Trophoblast cell (in vitro differentiated cells and primary cell): ENCODE measurements at regions not wholly inside any gene's neighbourhood (a gene's known extent, or its start where the extent isn't known, plus 50 kb on each side); places are given as distances from the start of the nearest gene placed in this dataset.
"Not testable (repeated sequence)": the region's sequence is repeated elsewhere in the genome, so short reads cannot be mapped to it uniquely, and the experiment has no call there.

Experiments used
- DNase-seq, 2 donors: peaks; one replicate each; pipeline ENCODE4 v3.0.0-alpha.2; 2016
- H2AFZ ChIP-seq: 2 replicates; pipeline ENCODE4 v1.6.1; 2013; ENCODE audit warnings: low read length, moderate library complexity, mild to moderate bottlenecking; ENCODE audit not compliant: insufficient read depth, poor library complexity
- H2AK5ac ChIP-seq: 2 replicates; pipeline ENCODE4 v1.6.1; 2013; ENCODE audit warnings: mild to moderate bottlenecking, low read length
- H2BK120ac ChIP-seq: 2 replicates; pipeline ENCODE4 v1.6.1; 2013; ENCODE audit warnings: low read length, mild to moderate bottlenecking, moderate library complexity; ENCODE audit not compliant: insufficient read depth, poor library complexity
- H2BK12ac ChIP-seq: 2 replicates; pipeline ENCODE4 v1.6.1; 2013; ENCODE audit warnings: mild to moderate bottlenecking, low read length, moderate library complexity
- H2BK5ac ChIP-seq: 2 replicates; pipeline ENCODE4 v1.6.1; 2013; ENCODE audit warnings: low read length, low read depth, moderate library complexity, mild to moderate bottlenecking; ENCODE audit not compliant: poor library complexity
- H3K14ac ChIP-seq: 2 replicates; pipeline ENCODE4 v1.6.1; 2013; ENCODE audit warnings: mild to moderate bottlenecking, low read length
- H3K18ac ChIP-seq: 2 replicates; pipeline ENCODE4 v1.6.1; 2013; ENCODE audit warnings: mild to moderate bottlenecking, low read length
- H3K23ac ChIP-seq: 2 replicates; pipeline ENCODE4 v1.6.1; 2013; ENCODE audit warnings: low read length
- H3K27ac ChIP-seq: 2 replicates; pipeline ENCODE4 v1.5.1; 2013; ENCODE audit warnings: low read depth, mild to moderate bottlenecking, inconsistent platforms, low read length, moderate library complexity
- H3K27me3 ChIP-seq: 2 replicates; pipeline ENCODE4 v1.6.1; 2013; ENCODE audit warnings: inconsistent platforms, mild to moderate bottlenecking, low read length, moderate library complexity; ENCODE audit not compliant: insufficient read depth
- H3K36me3 ChIP-seq, 2 experiments: 1 replicate in 1 of 2; 2 replicates in 1 of 2; pipeline ENCODE4 v1.6.1; 2013; ENCODE audit warnings: low read length in 2 of 2, mild to moderate bottlenecking in 2 of 2, moderate library complexity in 1 of 2; ENCODE audit not compliant: insufficient read depth in 2 of 2, control insufficient read depth in 1 of 2
- H3K4ac ChIP-seq: 2 replicates; pipeline ENCODE4 v1.6.1; 2013; ENCODE audit warnings: low read depth, mild to moderate bottlenecking, low read length, moderate library complexity
- H3K4me1 ChIP-seq, 2 experiments: 1 replicate in 1 of 2; 2 replicates in 1 of 2; pipeline ENCODE4 v1.6.1; 2013; ENCODE audit warnings: low read length in 2 of 2, mild to moderate bottlenecking in 2 of 2, moderate library complexity in 1 of 2; ENCODE audit not compliant: insufficient read depth in 2 of 2, control insufficient read depth in 1 of 2
- H3K4me2 ChIP-seq: 2 replicates; pipeline ENCODE4 v1.6.1; 2013; ENCODE audit warnings: inconsistent platforms, mild to moderate bottlenecking, low read length, moderate library complexity
- H3K4me3 ChIP-seq: 2 replicates; pipeline ENCODE4 v1.5.1; 2013; ENCODE audit warnings: mild to moderate bottlenecking, low read depth, low read length, inconsistent platforms
- H3K79me1 ChIP-seq: one replicate; pipeline ENCODE4 v1.6.1; 2013; ENCODE audit warnings: low read length
- H3K79me2 ChIP-seq: 2 replicates; pipeline ENCODE4 v1.6.1; 2013; ENCODE audit warnings: low read length, mild to moderate bottlenecking; ENCODE audit not compliant: control insufficient read depth, insufficient read depth, poor library complexity
- H3K9ac ChIP-seq: 2 replicates; pipeline ENCODE4 v1.6.1; 2013; ENCODE audit warnings: mild to moderate bottlenecking, low read length
- H3K9me3 ChIP-seq: 2 replicates; pipeline ENCODE4 v1.6.1; 2013; ENCODE audit warnings: low read depth, mild to moderate bottlenecking, control low read depth, inconsistent platforms, low read length; ENCODE audit not compliant: insufficient read depth
- H4K12ac ChIP-seq: 2 replicates; pipeline ENCODE4 v1.6.1; 2013; ENCODE audit warnings: low read depth, mild to moderate bottlenecking, low read length, moderate library complexity
- H4K8ac ChIP-seq: 2 replicates; pipeline ENCODE4 v1.6.1; 2013; ENCODE audit warnings: low read depth, mild to moderate bottlenecking, low read length, moderate library complexity
- H4K91ac ChIP-seq: one replicate; pipeline ENCODE4 v1.6.1; 2013; ENCODE audit warnings: low read depth, mild to moderate bottlenecking, low read length, moderate library complexity
- WGBS: extraction: QIAGEN DNeasy Blood & Tissue Kit; methylation state at CpG from one replicate; pipeline ENCODE4 v1.1.7; 2013; ENCODE audit warnings: missing lambda C conversion rate; ENCODE audit not compliant: insufficient read length, insufficient coverage; ENCODE audit errors: extremely low coverage; 5-methylcytosine and 5-hydroxymethylcytosine counted together

GRCh38 chr2:43005975-43006833, 213.8 kb upstream of the HAAO start:
- no peak overlapping the region for H3K14ac ChIP-seq
- no peak for DNase-seq
- no peak overlapping the region for H2AK5ac ChIP-seq
- H2BK12ac ChIP-seq = no peak overlapping the region
- no peak overlapping the region for H4K12ac ChIP-seq
- H3K79me2 ChIP-seq = no peaks in the 10 kb centered on the region
- peaks cover 2% of the 10 kb centered on the region for H3K79me1 ChIP-seq
- no peaks in the 10 kb centered on the region for H3K36me3 ChIP-seq
- H3K4ac ChIP-seq = no peak overlapping the region
- H3K4me3 ChIP-seq = no peak overlapping the region
- no CpG with 5 or more reads among the region's 13 CpGs for WGBS
- H3K23ac ChIP-seq = no peak overlapping the region
- no peak overlapping the region for H4K91ac ChIP-seq
- H3K27me3 ChIP-seq = no peaks in the 10 kb centered on the region
- no peak overlapping the region for H2BK120ac ChIP-seq
- peaks cover 3% of the 10 kb centered on the region for H3K9me3 ChIP-seq
- no peak overlapping the region for H3K18ac ChIP-seq
- H2AFZ ChIP-seq = no peak overlapping the region
- no peak overlapping the region for H2BK5ac ChIP-seq
- no peak overlapping the region for H3K27ac ChIP-seq
- H3K4me2 ChIP-seq = no peak overlapping the region
- no peak overlapping the region for H4K8ac ChIP-seq
- H3K4me1 ChIP-seq = peaks cover 4 to 6% of the 10 kb centered on the region in 2 experiments
- H3K9ac ChIP-seq = no peak overlapping the region

DNA sequence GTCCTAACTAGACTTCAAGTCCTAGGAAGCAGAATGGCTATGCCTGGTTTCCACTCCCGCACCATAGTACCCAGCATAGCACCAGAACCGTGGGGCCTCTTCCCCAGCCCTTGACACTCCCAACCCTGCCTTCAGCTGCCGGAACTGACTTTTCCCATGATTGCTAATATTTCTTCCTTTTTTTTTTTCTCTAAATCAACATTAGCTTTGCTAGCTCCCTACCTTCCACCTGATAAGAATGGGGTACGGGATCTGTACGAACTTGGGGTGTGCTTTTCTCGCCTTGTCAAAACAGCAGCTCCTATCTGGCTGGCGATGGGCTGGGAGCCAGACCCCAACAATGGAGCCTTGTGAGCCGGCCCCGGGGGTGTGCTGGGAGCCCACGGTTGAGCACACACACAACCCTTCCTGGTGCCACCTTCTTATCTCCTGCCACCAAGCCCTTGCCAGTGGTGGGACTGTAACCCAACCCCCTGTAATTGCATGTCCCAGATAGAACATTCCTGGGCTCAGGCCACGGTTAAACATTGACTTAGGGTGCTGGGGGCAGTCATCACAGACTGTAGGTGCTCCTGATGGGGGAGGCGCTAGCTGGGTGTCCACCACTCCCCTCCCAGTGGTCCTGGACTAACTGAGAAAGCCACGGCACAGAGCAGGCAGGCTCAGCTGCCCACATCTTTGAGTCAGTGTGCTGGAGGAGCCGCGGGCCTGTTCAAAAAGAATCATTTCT, 213.0 kb upstream of the HAAO start:
- H3K4ac ChIP-seq = no peak overlapping the region
- no peak overlapping the region for H2AK5ac ChIP-seq
- peaks cover 2% of the 10 kb centered on the region for H3K79me1 ChIP-seq
- H3K9me3 ChIP-seq = peaks cover 3% of the 10 kb centered on the region
- H3K18ac ChIP-seq = no peak overlapping the region
- H3K4me2 ChIP-seq = no peak overlapping the region
- H3K23ac ChIP-seq = no peak overlapping the region
- no peaks in the 10 kb centered on the region for H3K4me1 ChIP-seq
- no peaks in the 10 kb centered on the region for H3K79me2 ChIP-seq
- no peaks in the 10 kb centered on the region for H3K36me3 ChIP-seq
- H2AFZ ChIP-seq = no peak overlapping the region
- H3K27me3 ChIP-seq = no peaks in the 10 kb centered on the region
- no peak overlapping the region for H2BK5ac ChIP-seq
- no peak overlapping the region for H3K9ac ChIP-seq
- no peak overlapping the region for H4K8ac ChIP-seq
- no peak overlapping the region for H3K27ac ChIP-seq
- H2BK120ac ChIP-seq = no peak overlapping the region
- no peak overlapping the region for H4K91ac ChIP-seq
- H3K14ac ChIP-seq = no peak overlapping the region
- no peak overlapping the region for H2BK12ac ChIP-seq
- H3K4me3 ChIP-seq = no peak overlapping the region
- DNase-seq = no peak
- no CpG with 5 or more reads among the region's 15 CpGs for WGBS
- no peak overlapping the region for H4K12ac ChIP-seq

DNA sequence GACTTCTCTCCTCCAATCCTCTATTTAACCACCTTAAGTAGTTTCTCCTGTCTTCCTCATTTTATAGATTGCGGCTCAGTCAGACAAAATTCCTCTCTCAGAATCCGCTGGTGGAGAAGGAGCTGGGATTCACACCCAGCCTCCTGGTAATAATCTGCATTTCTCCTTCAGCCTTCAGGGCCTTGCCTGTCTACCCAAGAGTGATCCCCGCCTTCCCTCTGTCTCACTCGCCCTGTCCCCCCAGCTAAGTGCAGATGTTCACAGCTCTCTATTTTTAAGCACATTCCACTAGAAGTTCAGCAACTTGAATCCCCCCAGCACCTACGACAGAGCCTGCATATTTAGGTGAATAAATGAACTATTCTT, 212.5 kb upstream of the HAAO start:
- no peak overlapping the region for H4K12ac ChIP-seq
- H3K27ac ChIP-seq = no peak overlapping the region
- no peaks in the 10 kb centered on the region for H3K79me1 ChIP-seq
- H3K9ac ChIP-seq = no peak overlapping the region
- H3K4me1 ChIP-seq = no peaks in the 10 kb centered on the region
- peaks cover 3% of the 10 kb centered on the region for H3K9me3 ChIP-seq
- H4K91ac ChIP-seq = no peak overlapping the region
- no peak overlapping the region for H2BK120ac ChIP-seq
- H3K23ac ChIP-seq = no peak overlapping the region
- H3K4me2 ChIP-seq = no peak overlapping the region
- no peak overlapping the region for H3K4ac ChIP-seq
- H3K36me3 ChIP-seq = no peaks in the 10 kb centered on the region
- no peak overlapping the region for H3K14ac ChIP-seq
- no peak overlapping the region for H3K18ac ChIP-seq
- H3K79me2 ChIP-seq = no peaks in the 10 kb centered on the region
- no peak overlapping the region for H3K4me3 ChIP-seq
- no peak overlapping the region for H2BK5ac ChIP-seq
- H2AFZ ChIP-seq = no peak overlapping the region
- no peak overlapping the region for H2BK12ac ChIP-seq
- H2AK5ac ChIP-seq = no peak overlapping the region
- H3K27me3 ChIP-seq = no peaks in the 10 kb centered on the region
- DNase-seq = no peak
- H4K8ac ChIP-seq = no peak overlapping the region
- no CpG with 5 or more reads among the region's 5 CpGs for WGBS

DNA sequence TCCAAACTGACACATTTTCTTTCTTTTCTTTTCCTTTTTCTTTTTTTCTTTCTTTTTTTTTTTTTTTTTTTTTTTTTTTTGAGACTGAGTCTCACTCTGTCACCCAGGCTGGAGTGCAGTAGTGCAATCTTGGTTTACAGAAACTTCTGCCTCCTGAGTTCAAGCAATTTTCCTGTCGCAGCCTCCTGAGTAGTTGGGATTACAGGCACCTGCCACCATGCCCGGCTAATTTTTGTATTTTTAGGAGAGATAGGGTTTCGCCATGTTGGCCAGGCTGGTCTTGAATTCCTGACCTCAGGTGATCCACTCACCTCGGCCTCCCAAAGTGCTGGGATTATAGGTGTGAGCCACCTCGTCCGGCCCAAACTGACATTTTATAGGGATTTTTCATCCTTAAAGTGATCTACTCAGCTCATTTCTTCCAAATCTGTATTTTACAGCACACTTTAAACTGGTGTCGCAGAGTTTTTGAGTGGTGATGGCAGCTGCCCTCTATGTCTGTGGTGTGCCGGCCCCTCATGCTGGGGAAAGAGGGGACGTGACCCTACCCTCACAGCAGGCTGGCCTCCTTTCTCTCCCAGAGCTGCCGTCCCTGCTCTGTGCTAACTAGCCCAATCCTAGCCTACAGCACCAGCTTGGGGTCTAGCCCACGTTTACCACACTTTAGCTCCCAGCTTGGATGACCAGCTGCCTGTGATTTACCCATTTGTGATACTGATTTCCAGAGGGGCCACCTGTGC, 211.9 kb upstream of the HAAO start:
- not testable (repeated sequence) for H3K14ac ChIP-seq, H2AFZ ChIP-seq, H2BK5ac ChIP-seq, H3K9me3 ChIP-seq, H2BK12ac ChIP-seq, H3K4ac ChIP-seq, H2AK5ac ChIP-seq, H3K79me2 ChIP-seq, H3K27me3 ChIP-seq, H3K79me1 ChIP-seq, H4K8ac ChIP-seq, H3K4me3 ChIP-seq, H3K9ac ChIP-seq, H3K4me2 ChIP-seq, H3K18ac ChIP-seq, H4K91ac ChIP-seq, DNase-seq, H4K12ac ChIP-seq, H3K36me3 ChIP-seq, H3K27ac ChIP-seq, H3K4me1 ChIP-seq, H2BK120ac ChIP-seq, H3K23ac ChIP-seq
- whole genome bisulfite sequencing = no CpG with 5 or more reads among the region's 11 CpGs
